ENCODE measurements at regions not wholly inside any gene's neighbourhood (a gene's known extent, or its start where the extent isn't known, plus 50 kb on each side); places are given as distances from the start of the nearest gene placed in this dataset.

DNA sequence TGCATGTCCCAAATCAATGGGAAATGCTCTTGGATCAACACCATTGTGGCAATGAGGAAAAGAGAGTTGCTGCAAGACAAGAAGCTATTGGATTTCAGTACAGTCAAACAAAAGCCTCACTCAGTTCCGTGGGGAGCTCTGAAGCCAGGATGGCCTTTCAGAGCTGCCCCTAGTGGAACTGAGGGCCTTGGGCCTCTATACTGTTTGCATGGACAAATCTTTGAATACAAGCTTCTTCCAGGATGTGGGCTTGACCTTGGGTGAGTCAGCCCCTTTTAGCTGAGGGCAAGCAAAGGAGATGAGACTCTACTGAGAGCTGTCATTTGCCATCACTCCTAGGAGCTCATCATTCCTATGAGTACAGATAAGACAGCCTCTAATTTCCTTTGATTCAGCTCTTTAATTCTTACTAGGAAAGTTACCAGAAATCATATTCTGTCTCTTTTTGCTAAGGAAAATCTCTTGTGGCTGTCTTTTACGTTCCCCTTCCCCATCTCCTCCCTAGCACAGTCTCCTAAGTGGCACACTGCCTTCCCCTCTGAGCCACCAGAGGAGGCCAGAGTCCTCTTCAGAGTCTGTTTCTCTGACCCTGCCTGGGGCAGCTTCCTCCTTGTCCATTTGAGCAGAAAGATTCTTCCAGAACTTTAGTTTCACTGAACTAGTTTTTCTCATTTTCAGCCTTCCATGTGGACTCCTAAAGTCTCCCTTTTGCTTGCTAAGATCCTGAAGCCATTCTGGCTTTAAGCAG is 168.8 kb upstream of the POC5 start:
- Histone ChIP-seq H3K4me2 (ENCODE audit: low read length) (no peak overlapping the region), H4K20me1 (ENCODE audit: control insufficient read depth, insufficient read depth, low read depth, low read length) (no peaks in the 10 kb centered on the region), H3K36me3 (ENCODE audit: control insufficient read depth, low read length) (no peaks in the 10 kb centered on the region), H3K27me3 (ENCODE audit: control insufficient read depth, low read length) (no peaks in the 10 kb centered on the region), H3K27ac (ENCODE audit: low read depth, low read length) (no peak overlapping the region), H3K9me3 (ENCODE audit: control insufficient read depth, insufficient read depth, low read length) (no peaks in the 10 kb centered on the region), H3K4me3 (ENCODE audit: low read length) (no peak overlapping the region), H3K9me2 (replicated peaks; ENCODE audit: control insufficient read depth, low read length) (no peaks in the 10 kb centered on the region), H3F3A (ENCODE audit: control insufficient read depth, insufficient read depth) (no peaks in the 10 kb centered on the region), H3K4me1 (ENCODE audit: control insufficient read depth, low read length) (peaks cover 3% of the 10 kb centered on the region; the same call in 1 of the 2 replicates), H3K79me2 (ENCODE audit: control insufficient read depth, low read length) (no peaks in the 10 kb centered on the region)
- TF ChIP-seq, protein P1, sequence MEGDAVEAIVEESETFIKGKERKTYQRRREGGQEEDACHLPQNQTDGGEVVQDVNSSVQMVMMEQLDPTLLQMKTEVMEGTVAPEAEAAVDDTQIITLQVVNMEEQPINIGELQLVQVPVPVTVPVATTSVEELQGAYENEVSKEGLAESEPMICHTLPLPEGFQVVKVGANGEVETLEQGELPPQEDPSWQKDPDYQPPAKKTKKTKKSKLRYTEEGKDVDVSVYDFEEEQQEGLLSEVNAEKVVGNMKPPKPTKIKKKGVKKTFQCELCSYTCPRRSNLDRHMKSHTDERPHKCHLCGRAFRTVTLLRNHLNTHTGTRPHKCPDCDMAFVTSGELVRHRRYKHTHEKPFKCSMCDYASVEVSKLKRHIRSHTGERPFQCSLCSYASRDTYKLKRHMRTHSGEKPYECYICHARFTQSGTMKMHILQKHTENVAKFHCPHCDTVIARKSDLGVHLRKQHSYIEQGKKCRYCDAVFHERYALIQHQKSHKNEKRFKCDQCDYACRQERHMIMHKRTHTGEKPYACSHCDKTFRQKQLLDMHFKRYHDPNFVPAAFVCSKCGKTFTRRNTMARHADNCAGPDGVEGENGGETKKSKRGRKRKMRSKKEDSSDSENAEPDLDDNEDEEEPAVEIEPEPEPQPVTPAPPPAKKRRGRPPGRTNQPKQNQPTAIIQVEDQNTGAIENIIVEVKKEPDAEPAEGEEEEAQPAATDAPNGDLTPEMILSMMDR (IDR thresholded peaks at IDR 0.05; ENCODE audit: low read depth, low read length, poor library complexity, severe bottlenecking), result peak; percentile 35
- no peak for TF ChIP-seq EZH2phosphoT487 (IDR thresholded peaks at IDR 0.05; ENCODE audit: borderline replicate concordance, low read length)

DNA sequence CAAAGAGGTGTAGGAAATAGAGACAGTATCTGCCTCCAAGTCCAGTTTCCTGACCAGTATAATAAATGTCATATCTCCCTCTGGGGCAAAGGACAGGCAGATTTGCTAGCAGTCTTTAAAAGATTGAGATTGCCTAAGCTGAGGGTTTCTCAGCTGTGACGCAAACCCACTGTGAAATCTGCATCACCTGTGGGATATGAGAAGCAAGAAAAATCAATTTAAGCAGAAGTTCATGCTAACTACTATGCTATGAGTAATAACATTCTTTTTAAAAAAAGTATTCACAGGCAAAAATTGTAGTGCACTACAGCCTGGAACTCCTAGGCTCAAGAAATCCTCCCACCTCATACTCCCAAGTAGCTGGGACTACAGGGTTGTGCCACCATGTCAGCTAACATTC is 168.1 kb upstream of the POC5 start:
- Histone ChIP-seq H3K36me3 (ENCODE audit: control insufficient read depth, low read length) (no peaks in the 10 kb centered on the region), H3F3A (ENCODE audit: control insufficient read depth, insufficient read depth) (no peaks in the 10 kb centered on the region), H3K9me3 (ENCODE audit: control insufficient read depth, insufficient read depth, low read length) (no peaks in the 10 kb centered on the region), H3K79me2 (ENCODE audit: control insufficient read depth, low read length) (no peaks in the 10 kb centered on the region), H3K4me1 (ENCODE audit: control insufficient read depth, low read length) (peaks cover 3% of the 10 kb centered on the region; the same call in 1 of the 2 replicates), H4K20me1 (ENCODE audit: control insufficient read depth, insufficient read depth, low read depth, low read length) (no peaks in the 10 kb centered on the region), H3K4me3 (ENCODE audit: low read length) (no peak overlapping the region), H3K27me3 (ENCODE audit: control insufficient read depth, low read length) (no peaks in the 10 kb centered on the region), H3K27ac (ENCODE audit: low read depth, low read length) (no peak overlapping the region), H3K4me2 (ENCODE audit: low read length) (no peak overlapping the region), H3K9me2 (replicated peaks; ENCODE audit: control insufficient read depth, low read length) (no peaks in the 10 kb centered on the region)
- no peak for TF ChIP-seq EZH2phosphoT487 (IDR thresholded peaks at IDR 0.05; ENCODE audit: borderline replicate concordance, low read length)
- TF ChIP-seq, protein P1 (IDR thresholded peaks at IDR 0.05; ENCODE audit: low read depth, low read length, poor library complexity, severe bottlenecking), result no peak

DNA sequence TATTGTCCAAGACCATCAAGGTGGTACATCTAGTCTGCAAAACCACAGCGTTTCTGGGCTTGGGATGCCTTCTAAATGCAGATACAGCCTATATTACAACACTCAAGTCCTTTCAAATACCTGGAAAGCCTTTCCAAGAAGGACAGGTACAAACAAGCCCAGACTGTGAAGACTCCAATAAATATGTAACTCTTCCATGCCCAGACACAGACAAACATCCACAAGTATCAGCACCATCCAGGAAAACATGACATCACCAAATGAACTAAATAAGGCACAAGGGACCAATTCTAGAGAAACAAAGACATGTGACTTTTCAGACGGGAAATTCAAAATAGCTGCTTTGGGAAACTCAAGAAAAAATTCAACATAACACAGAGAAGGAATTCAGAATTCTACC is 152.7 kb upstream of the POC5 start:
- Histone ChIP-seq H4K20me1 (ENCODE audit: control insufficient read depth, insufficient read depth, low read depth, low read length) (no peaks in the 10 kb centered on the region), H3K27ac (ENCODE audit: low read depth, low read length) (no peak overlapping the region), H3K9me3 (ENCODE audit: control insufficient read depth, insufficient read depth, low read length) (no peaks in the 10 kb centered on the region), H3K4me2 (ENCODE audit: low read length) (no peak overlapping the region), H3F3A (ENCODE audit: control insufficient read depth, insufficient read depth) (no peaks in the 10 kb centered on the region), H3K4me1 (ENCODE audit: control insufficient read depth, low read length) (no peaks in the 10 kb centered on the region), H3K36me3 (ENCODE audit: control insufficient read depth, low read length) (no peaks in the 10 kb centered on the region), H3K79me2 (ENCODE audit: control insufficient read depth, low read length) (no peaks in the 10 kb centered on the region), H3K4me3 (ENCODE audit: low read length) (no peak overlapping the region), H3K27me3 (ENCODE audit: control insufficient read depth, low read length) (no peaks in the 10 kb centered on the region), H3K9me2 (replicated peaks; ENCODE audit: control insufficient read depth, low read length) (no peaks in the 10 kb centered on the region)
- TF ChIP-seq EZH2phosphoT487 (IDR thresholded peaks at IDR 0.05; ENCODE audit: borderline replicate concordance, low read length), result no peak
- TF ChIP-seq, protein P1 (IDR thresholded peaks at IDR 0.05; ENCODE audit: low read depth, low read length, poor library complexity, severe bottlenecking), result no peak

Measured in DOHH2 (cell line).